ENCODE measurements at regions not wholly inside any gene's neighbourhood (a gene's known extent, or its start where the extent isn't known, plus 50 kb on each side); places are given as distances from the start of the nearest gene placed in this dataset.

GRCh38 chr2:118505436-118505835 lies 342.0 kb downstream of the EN1 start:
- TF ChIP-seq STAT1 (conservative IDR thresholded peaks at IDR 0.05) = no peak
- TF ChIP-seq JUND (IDR thresholded peaks at IDR 0.05; ENCODE audit: low read depth, low read length) = no peak
- no peak for TF ChIP-seq CTCF (IDR thresholded peaks at IDR 0.05 in 2 of 3, conservative IDR thresholded peaks at IDR 0.05 in 1 of 3; ENCODE audit: control insufficient read depth in 2 of 3, extremely low read depth in 1 of 3, insufficient read depth in 1 of 3, low read depth in 3 of 3, low read length in 3 of 3)
- TF ChIP-seq SIX5 (IDR thresholded peaks at IDR 0.05; ENCODE audit: low read depth, low read length, severe bottlenecking) = no peak
- no peak for TF ChIP-seq EZH2 (IDR thresholded peaks at IDR 0.05; ENCODE audit: borderline replicate concordance, control insufficient read depth, low read depth, low read length)
- TF ChIP-seq STAT3 (IDR thresholded peaks at IDR 0.05; ENCODE audit: low read depth, low read length) = no peak
- TF ChIP-seq REST (IDR thresholded peaks at IDR 0.05; ENCODE audit: low read depth, low read length) = no peak
- TF ChIP-seq ZBTB40 (IDR thresholded peaks at IDR 0.05; ENCODE audit: borderline replicate concordance) = no peak

All from GM12878 (cell line).